NB4 (cell line): ENCODE measurements at regions not wholly inside any gene's neighbourhood (a gene's known extent, or its start where the extent isn't known, plus 50 kb on each side); places are given as distances from the start of the nearest gene placed in this dataset.

ENCODE experiments used
- MYC ChIP-seq: IDR thresholded peaks from 2 replicates; pipeline ENCODE4 v1.6.1; 2011; ENCODE audit warnings: low read depth, low read length
- POLR2A ChIP-seq: IDR thresholded peaks from 2 replicates; pipeline ENCODE4 v1.6.1; 2011; ENCODE audit warnings: mild to moderate bottlenecking; ENCODE audit not compliant: insufficient read length; ENCODE audit errors: extremely low read depth
- TF ChIP-seq, protein P1 (sequence below): IDR thresholded peaks from one replicate; pipeline ENCODE4 v1.5.1; 2012; ENCODE audit warnings: low read depth, low read length
- TF ChIP-seq, protein P2 (sequence below): IDR thresholded peaks from 2 replicates; pipeline ENCODE4 v1.6.1; 2011; ENCODE audit warnings: low read depth, low read length

DNA sequence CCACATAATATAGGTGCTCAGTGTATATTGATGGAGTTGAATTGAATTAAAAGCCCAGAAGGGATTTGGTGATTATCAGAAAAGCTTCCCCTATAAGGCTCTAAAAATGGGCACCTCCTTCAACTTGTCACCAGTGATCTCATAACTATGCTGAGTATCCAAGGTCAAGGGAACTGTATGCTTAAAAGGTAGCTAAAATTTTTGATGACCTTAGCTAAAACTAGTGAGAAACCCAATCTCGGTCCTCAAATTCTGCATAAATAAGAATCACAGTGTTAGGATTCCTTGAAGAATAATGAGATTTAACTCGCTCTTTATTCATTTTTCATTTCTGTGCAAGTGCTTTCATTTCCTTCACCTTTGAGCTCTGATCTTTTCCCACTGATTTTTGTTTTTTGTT, 87.7 kb upstream of the AP1S2 start:
- TF ChIP-seq POLR2A (no peak), MYC (no peak)
- TF ChIP-seq, protein P1, sequence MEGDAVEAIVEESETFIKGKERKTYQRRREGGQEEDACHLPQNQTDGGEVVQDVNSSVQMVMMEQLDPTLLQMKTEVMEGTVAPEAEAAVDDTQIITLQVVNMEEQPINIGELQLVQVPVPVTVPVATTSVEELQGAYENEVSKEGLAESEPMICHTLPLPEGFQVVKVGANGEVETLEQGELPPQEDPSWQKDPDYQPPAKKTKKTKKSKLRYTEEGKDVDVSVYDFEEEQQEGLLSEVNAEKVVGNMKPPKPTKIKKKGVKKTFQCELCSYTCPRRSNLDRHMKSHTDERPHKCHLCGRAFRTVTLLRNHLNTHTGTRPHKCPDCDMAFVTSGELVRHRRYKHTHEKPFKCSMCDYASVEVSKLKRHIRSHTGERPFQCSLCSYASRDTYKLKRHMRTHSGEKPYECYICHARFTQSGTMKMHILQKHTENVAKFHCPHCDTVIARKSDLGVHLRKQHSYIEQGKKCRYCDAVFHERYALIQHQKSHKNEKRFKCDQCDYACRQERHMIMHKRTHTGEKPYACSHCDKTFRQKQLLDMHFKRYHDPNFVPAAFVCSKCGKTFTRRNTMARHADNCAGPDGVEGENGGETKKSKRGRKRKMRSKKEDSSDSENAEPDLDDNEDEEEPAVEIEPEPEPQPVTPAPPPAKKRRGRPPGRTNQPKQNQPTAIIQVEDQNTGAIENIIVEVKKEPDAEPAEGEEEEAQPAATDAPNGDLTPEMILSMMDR = no peak
- TF ChIP-seq, protein P2, sequence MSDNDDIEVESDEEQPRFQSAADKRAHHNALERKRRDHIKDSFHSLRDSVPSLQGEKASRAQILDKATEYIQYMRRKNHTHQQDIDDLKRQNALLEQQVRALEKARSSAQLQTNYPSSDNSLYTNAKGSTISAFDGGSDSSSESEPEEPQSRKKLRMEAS = no peak
